Limb (tissue), 2 donors: ENCODE measurements at regions not wholly inside any gene's neighbourhood (a gene's known extent, or its start where the extent isn't known, plus 50 kb on each side); places are given as distances from the start of the nearest gene placed in this dataset.

Experiments used
- DNase-seq, 2 donors: peaks; one replicate each; pipeline ENCODE4 v3.0.0-alpha.2; 2016; ENCODE audit errors: extremely low spot score in 2 of 2

- no peak for DNase-seq
These were observed 128.9 kb upstream of the VSTM2B start for GRCh38 chr19:29396925-29397324.

- no peak for DNase-seq
These were observed 128.0 kb upstream of the VSTM2B start for GRCh38 chr19:29397748-29398147.

- DNase-seq, result no peak
These were observed 126.0 kb upstream of the VSTM2B start for GRCh38 chr19:29399804-29400203.

GRCh38 chr19:29400917-29401711, 124.7 kb upstream of the VSTM2B start:
- DNase-seq, result no peak

GRCh38 chr19:29401712-29402421, 123.9 kb upstream of the VSTM2B start:
- DNase-seq, result no peak

GRCh38 chr19:29402563-29402962, 123.2 kb upstream of the VSTM2B start:
- DNase-seq, result no peak

GRCh38 chr19:29404015-29404414, 121.8 kb upstream of the VSTM2B start:
- no peak for DNase-seq

- peak; percentile 68 to 69 for DNase-seq
These were observed 120.7 kb upstream of the VSTM2B start for GRCh38 chr19:29404951-29405727.

- DNase-seq, result no peak
These were observed 120.1 kb upstream of the VSTM2B start for GRCh38 chr19:29405728-29405995.

- peak in 1 of 2 donors; percentile 30 for DNase-seq
These were observed 116.5 kb upstream of the VSTM2B start for GRCh38 chr19:29409076-29409862.

- DNase-seq, result peak in 1 of 2 donors; percentile 21
These were observed 115.2 kb upstream of the VSTM2B start for GRCh38 chr19:29410601-29411000.

- DNase-seq, result peak; percentile 54 to 72
These were observed 114.6 kb upstream of the VSTM2B start for GRCh38 chr19:29411113-29411581.

GRCh38 chr19:29413435-29413834, 112.4 kb upstream of the VSTM2B start:
- DNase-seq, result no peak

- DNase-seq, result no peak
These were observed 110.3 kb upstream of the VSTM2B start for GRCh38 chr19:29415507-29415906.

- no peak for DNase-seq
These were observed 108.7 kb upstream of the VSTM2B start for GRCh38 chr19:29417048-29417447.

- no peak for DNase-seq
These were observed 107.6 kb upstream of the VSTM2B start for GRCh38 chr19:29418201-29418600.

GRCh38 chr19:29420065-29420464, 105.7 kb upstream of the VSTM2B start:
- DNase-seq, result no peak

- no peak for DNase-seq
These were observed 105.2 kb upstream of the VSTM2B start for GRCh38 chr19:29420482-29421195.

GRCh38 chr19:29421196-29421545, 104.6 kb upstream of the VSTM2B start:
- no peak for DNase-seq

GRCh38 chr19:29422047-29422446, 103.7 kb upstream of the VSTM2B start:
- DNase-seq, result no peak
